ENCODE measurements at regions not wholly inside any gene's neighbourhood (a gene's known extent, or its start where the extent isn't known, plus 50 kb on each side); places are given as distances from the start of the nearest gene placed in this dataset.

- DNase-seq: no peak
Observed at GRCh38 chr1:221164951-221165838, 286.0 kb downstream of the HLX start.

- DNase-seq: no peak
Observed at GRCh38 chr1:221165839-221166500, 286.7 kb downstream of the HLX start.

DNA sequence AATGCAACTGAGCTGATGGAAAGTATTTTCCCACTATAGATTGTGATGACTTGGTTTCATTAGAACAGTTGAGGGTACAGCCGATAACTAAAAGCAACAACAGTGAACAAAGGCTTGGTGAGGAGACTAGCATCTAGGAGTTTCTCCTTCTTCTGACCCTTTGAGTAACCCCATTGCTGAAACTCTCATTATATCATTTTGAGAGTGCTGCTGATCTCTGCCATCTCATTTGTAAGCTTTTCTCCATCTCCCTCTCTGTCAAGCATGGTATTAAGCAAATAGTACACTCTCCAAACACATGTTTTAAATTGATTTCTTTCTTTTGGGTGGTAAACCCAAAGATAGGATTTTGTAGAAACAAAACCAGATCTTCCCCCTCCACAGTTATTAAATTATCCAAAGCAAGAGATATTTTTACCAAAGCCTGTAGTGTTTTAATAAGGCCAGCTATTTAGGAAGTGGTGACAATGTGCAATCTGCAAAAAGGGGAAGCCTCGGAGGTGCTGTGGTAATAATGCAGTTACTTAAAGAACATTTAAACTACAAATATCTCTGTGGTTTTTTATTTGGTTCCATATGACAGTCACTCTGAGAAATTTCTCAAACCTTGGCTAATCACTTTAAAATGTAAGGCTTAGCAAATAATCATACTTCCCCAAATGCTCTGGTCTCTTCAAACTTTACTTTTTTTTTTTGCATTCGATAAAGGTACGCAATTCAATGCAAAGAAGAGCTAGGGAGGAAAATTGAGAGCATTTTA lies 287.5 kb downstream of the HLX start:
- no peak for DNase-seq

DNA sequence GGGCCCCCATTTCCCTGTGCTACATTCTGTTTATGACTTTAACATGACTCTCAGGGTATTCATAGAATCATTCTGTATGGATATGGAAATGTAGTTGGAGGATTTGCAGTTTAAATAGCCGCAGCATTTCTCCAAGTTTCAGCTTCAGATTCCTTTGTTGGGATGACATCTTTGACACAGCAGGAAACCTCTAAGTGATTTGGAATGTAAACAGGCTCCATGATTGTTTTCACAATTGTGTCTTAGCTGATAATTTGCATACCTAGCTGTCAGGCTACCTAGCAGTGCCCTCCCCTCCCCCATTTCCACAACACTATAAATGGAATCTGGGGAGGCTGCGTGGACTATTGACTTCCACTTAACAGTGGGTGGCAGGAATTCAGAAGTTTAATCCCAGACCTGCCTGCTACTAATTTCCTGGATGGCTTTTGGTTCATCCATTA lies 290.2 kb downstream of the HLX start:
- DNase-seq: no peak

DNA sequence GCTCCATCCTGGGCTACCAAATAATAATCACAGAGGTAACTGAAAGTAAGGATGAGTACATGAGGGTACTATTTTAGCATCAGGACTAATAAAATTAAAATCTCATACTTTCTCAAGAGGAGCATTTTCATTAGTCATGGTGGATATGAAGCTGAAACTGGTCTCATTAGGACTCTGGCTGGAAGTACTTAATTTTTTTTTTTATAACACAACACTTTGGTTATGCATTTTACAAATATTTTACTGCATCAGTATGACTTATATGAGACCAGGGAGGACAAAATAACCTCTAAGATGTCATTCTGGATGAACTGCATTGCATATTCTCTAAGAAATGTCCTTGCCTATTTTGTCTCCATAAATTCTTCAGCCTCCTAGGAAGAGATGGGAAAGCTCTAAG lies 290.9 kb downstream of the HLX start:
- no peak for DNase-seq

DNA sequence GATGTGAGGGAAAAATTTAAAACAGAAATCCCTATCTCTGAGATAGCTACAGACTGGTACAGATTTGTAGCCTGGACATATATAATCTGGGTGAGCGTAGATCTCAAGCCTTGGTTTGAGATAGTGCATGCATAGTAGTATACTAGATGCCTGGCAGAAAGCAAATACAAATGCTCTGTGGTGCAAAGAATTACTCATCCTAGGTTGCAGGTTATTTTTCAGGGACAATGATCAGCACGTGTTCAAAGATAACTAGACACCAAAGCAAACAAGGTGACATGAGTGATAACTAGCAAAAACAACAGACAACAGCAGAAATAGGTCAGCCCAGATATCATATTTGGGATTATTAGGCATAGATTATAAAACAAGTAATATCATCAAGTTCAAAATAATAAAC lies 292.5 kb downstream of the HLX start:
- DNase-seq: no peak

- no peak for DNase-seq
Observed at GRCh38 chr1:221172841-221173240, 293.6 kb downstream of the HLX start.

DNA sequence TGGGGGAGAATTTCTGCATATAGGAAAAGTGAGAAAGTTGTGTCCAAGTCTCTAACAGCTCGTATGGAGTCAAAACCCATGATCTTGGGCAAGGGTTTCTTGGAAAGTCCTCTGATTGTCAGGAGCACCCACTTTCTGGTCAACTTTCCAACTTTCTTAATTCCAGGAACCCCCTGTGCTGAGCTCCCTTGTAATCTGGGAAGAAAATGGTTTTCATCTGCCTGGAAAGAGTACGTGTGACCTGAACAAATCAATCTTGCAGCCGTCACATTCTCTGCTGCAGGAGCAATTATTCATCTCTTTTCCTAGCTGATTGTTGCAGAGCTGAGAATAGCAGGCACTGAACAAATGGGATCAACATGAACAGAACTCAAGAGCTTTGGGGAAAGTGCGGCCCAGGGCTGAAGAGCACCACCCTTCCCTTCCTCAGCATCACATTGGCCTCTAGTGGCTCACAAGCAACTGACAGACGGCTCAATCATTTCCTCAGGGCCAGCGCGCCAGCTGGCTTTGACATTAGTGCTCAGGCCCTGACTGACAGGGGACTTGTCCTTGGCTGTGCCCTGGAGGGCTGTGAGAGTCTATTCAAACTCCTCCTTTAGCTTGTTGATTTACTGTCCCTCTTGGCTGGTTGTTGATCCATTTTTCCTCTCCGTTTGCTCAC lies 295.2 kb downstream of the HLX start:
- no peak for DNase-seq

- no peak for DNase-seq
Observed at GRCh38 chr1:221175249-221175648, 296.0 kb downstream of the HLX start.

GRCh38 chr1:221180704-221181368 lies 301.6 kb downstream of the HLX start:
- no peak for DNase-seq

DNA sequence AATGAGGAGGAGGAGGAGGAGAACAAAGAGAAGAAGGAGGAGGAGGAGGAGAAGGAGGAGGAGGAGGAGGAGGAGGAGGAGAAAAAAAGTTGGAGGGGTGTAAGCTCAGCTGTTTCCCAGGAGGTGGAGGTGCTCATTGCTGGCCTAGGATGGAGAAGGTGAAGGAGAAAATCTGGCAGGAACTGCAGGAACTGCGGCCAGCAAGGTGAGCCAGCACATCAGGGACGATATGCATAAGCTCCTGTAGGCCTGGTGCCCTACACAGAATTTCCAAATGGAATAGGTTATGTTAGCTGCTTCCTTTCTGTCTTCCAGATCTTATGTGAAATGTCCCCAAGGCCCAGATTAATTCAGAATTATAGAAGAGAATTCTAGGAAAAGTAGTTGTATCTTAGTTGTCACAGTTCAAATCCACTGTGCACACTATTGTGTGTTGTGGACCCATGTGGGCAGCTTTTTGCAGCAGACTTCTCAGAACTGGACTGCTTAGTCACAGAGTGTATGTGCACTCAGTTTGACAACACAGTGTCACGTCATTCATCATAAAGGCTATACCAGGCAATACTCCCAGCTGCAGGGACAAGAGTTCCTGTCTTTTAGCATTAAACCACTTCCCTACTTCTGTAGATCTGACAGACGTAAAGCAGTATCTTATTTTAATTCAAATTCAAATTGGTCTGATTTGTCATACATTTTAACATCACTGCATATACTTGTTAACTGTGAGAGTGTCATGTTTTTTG lies 303.7 kb downstream of the HLX start:
- no peak for DNase-seq

DNA sequence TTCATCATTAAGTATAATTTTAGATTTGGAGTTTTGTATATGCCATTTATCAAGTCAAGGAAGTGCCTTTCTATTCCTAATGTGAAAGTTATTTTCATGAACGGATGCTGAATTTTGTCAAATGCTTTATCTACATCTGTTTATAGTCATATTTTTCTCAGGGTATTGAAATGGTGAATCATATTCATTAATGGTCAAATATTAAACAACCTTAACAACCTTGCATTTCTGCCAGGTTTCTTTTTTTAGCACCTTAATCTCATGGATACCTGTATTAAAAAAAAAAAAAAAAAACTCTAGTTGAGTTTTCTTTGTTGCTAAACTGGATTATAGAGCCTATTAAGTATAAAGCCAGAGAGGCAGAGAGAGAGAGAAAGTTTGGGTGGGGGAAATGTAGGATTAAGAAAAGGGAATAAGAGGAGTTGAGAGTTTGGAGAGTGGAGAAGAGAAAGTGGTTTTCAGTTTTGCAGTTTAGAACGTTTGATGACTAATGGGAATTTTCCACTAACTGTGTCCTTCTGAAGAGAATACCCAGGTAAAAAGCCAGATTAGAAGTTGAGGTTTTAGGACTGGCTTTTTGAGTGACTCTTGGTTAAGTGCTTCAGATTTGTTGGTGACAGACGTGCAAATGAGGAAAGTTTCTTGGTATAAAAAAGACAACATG lies 305.0 kb downstream of the HLX start:
- no peak for DNase-seq

DNA sequence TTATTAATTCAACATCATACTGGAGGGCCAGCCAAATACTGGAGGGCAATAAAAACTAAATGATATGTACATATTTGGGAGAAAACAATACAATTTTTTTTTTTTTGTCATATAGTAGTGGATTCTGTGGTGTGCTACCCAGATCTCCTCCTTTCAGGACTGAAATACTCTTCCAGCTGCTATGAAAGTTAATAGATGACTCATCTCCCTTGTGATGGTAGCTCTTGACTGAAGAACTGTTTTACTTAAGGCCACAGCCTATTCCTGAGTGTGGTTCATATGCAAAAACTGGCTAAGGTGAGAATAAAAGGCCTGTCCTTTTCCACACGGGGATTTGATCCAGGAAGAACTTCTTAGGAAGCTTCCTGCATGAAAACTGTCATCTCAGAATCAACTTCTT lies 307.9 kb downstream of the HLX start:
- DNase-seq: no peak

GRCh38 chr1:221188458-221188857 lies 309.2 kb downstream of the HLX start:
- no peak for DNase-seq

- DNase-seq: no peak
Observed at GRCh38 chr1:221190249-221190648, 311.0 kb downstream of the HLX start.

DNA sequence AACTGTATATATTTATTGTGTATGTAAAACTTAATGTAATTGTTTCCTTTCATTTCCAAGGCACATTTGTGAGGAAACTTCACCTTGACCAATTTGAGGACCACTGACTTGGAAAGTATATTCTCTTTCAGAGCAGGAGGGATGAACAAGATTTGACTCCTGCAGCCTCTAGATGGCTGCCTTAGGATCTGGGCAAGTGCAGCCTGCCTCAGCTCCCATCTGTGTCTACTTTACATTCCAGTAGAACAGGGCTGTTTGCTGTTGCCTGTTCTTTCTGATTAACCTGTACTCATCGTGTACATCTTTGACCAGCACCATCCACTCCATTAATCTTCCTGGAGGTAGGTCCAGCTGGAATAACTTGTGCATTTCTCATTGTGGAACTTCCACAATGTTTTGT lies 312.8 kb downstream of the HLX start:
- no peak for DNase-seq

DNA sequence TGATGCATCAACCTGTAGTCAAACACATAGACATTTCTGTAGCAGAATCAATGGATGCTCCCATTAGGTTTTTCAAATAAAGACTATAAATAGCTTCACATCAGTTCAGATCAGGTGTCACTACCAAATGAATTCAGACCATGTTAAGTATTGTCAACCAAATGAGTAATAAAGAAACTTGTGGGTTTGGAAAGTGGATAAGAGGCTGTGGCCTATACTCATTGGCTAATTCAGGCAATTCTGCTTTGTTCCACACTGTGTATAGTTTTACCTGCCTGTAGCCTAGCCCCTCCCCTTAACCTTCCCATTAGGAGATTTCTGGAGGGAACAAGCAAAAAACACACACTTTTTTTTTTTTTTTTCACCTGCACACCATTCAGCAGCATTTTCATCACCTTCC lies 321.2 kb downstream of the HLX start:
- no peak for DNase-seq

DNA sequence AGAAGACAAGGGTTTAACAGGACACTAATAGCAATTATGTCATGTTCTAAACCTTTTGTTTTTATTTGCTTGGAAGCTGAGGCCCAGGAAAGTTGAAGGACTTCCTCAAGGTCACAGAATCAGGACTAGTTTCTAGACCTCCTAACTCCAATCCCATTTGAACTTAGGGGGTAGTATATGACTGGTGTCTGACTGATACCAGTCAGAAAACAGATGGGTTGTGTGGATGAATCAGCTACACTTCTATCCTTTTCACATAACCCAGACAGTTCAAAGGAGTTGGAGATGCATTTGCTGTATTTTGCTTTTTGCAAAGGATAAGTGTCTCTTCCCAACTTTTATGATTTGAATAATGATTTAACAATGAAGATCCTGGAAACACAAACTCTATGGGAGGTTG lies 322.5 kb downstream of the HLX start:
- DNase-seq: no peak

DNA sequence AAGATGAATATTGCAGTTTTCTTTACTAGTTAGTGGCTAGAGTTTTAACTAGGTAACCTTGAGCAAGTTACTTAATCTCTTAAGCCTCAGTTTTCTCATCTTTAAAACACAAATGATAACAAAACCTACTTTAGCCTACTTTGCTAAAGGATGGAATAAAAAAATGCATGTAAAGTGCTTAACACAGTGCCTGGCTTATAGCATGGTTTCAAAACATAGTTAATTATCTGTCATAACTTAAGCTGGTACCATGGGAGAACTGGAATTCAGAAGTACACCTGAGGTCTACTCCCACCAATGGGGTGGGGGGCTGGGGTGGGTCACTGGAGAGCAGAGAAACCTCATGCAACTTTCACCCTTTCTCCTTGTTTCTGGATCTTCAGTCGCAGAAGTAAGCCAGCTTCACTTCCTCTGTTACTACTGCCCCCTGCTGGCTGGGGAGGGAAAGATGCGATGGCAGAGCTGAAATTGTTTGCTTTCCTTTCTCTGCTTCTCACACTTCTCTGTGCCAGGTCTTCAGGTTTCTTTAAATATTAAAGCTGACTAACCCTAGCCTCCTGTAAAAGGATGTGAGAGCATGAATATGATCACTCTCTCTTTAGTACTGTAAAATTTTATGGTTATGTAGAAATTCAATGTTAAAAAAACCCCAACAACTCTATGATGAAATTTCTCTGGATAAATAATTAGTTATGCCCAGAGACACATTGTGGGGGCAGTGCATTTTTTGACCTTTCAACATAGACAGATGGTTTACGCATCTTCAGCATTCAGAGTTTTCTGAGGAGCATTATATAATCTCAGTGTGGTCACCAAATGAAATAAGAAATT lies 324.2 kb downstream of the HLX start:
- peak; percentile 56 for DNase-seq

Measured in CD4-positive, alpha-beta T cell treated with Interleukin-17A for 4 hours (primary cell).